GM19043 (cell line): ENCODE measurements at regions not wholly inside any gene's neighbourhood (a gene's known extent, or its start where the extent isn't known, plus 50 kb on each side); places are given as distances from the start of the nearest gene placed in this dataset.

Experiments
- ATAC-seq: cut with Tn5 transposase; IDR thresholded peaks from one replicate; pipeline ENCODE4 v1.9.1; 2021; ENCODE audit warnings: low read depth; ENCODE audit not compliant: unreplicated experiment

DNA sequence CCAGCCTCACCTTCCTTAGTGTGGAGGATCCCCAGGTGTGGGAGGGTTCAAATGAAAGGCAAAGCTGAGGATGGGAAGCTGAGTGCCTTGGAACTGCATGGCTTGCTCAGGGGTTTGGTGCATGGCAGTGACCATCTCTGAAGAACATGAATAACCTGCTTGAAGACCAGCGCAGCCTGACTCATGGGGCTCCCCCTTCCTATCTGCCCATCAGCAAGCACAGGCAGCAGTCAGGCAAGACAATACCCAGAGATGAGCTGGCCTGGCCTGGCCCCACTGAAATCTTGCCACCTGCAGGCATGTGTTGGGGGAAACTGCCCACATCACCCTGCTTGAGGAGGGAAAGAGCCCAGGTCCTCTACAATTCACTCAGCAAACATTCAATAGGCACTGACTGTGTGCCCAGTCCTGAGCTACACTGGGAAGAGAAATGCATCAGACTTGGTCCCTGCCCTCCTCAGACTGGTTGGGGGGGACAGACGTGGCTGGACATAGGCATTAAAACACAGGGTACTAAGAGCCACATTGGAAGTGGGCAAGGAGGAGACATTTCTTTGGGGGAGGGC lies 105.0 kb upstream of the ALDH1B1 start:
- no peak for ATAC-seq

DNA sequence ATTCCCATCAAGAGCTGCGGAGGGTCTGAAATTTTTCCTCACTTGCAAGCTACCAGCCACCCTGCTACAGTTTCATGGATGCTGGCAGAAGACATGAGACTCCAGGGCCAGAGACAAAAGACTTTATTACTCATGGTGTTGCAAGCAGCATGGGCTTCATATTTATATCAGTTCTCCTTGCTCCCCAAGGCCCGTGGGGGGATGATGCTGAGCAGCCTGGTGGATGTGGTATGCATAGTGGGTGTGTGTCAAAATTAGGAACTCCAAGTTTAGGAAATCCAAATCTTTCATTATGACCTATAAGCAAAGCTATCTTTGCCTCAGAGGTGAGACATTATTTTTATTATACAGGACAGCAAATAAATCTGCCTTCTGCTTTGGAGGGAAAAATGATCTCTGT lies 105.7 kb upstream of the ALDH1B1 start:
- no peak for ATAC-seq

DNA sequence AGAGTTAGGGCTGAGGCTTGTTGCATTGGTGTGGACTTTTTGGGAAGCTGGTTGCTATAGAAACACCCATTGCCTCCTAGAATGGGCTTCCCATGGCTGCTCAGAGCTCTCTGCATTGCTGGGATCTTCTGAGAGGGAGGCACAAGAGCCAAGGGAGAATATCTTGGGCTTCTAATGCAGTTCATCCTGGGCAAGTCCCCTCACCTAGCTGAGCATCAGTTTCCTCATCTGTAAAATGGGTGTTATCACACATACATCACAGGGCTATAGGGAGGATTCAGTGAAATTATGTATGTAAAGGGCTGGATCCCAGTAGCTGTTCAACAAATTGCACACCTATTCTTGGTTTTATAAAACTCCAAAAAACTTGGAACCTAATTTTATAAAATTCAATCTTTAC lies 106.1 kb upstream of the ALDH1B1 start:
- ATAC-seq, result no peak

DNA sequence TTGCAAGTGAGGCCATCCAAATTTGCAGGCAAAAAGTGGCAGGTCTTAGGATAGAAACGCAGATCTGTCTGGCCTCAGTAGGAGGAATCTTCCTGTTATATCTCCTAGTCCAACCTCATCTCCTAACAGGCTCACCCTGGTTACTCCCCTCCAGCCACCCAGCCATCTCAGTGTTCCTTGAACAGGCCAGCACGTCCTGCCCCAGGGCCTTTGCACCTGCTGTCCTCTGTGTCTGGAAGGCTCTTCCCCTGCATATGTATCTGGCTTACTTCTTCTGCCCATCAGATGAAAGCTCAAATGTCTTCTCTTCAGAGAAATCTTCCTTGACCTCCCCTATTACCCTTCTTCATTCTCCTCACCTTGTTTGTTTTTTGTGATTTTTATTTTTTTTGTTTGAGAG lies 107.3 kb upstream of the ALDH1B1 start:
- ATAC-seq, result no peak

DNA sequence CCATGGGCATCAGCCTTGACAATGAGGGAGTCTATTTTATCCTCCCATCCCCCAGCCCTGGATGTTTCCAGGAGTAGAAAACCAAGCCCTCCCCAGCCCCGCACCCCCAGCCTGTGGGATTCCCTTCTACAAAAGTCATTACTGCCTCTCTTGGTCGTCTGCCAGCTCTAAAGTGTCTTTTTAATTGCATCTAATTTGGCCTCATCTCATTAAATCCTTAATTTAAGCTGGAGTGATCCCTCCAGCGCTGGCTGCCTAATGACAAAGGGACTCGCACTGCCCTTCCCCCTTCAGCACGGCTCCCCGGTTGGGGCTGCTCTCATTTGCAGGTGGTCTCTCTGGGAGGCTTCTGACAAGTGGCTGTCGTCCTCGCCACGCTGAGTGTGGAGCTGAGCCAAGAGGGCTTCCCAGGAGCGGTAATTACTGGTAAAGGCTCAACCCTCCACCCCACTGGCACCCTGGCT lies 107.9 kb upstream of the ALDH1B1 start:
- ATAC-seq, result no peak

DNA sequence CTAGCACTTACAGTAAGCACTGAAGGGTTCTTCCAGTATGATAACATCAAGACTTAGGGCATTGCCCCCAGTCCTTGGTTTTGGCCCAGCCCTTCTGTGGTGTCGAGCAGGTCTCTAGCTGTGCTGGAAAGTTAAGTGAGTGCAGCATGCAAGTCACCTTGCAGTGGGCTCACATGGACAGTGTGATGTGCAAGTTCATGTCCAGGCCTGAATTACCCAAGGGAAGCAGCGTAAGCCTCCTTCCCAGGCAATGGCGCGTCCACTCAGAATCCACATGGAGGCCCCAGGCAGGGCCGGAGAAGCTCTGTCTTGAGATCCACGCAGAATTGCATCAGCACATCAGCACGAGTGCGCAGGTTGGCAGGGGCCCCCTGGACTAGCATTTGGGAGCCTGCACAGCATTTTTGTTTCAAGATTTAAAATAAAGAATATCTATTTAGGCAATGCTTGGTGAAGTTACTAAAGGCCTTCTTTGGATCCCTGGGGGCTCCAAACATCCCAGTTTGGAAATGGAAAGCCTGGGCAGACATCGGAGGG lies 108.4 kb upstream of the ALDH1B1 start:
- no peak for ATAC-seq

DNA sequence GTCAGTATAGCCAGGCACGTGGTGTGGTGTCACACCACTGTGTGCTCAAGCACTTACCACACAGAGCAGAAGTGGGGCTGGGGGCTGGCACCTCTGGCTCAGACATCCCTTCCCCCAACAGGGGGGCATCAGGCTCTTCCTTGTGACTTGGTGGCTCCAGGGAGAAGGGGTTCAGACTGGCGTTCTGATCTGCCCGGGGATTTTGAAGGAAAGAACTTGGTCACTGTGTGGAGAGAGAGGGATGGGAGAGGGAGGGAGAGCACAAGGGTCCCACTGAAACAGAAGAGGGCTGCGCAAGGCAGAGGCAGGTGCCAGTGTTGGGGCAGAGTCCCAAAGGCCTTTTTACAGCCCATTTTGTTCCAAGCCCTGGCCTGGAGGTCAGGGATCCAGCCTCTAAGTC lies 109.7 kb upstream of the ALDH1B1 start:
- ATAC-seq, result no peak

DNA sequence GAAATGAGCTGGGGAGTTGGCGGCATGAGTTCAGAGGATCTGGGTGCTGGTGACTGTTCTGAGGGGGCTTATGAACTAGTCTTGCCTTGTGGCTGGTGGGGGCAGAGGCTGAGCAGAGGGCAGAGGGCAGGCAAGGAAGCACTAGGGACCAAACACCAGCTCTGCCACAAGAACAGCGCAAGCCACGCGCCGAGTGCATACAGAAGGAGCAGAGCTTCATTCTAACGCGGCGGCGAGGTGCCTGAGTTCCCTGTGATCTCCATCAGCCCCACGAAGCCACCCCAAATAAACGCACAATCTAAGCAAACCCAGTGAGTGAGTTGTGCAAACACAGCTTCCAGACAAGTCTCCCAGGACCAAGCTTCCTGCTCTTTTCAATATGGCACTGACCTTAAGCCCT lies 110.6 kb upstream of the ALDH1B1 start:
- no peak for ATAC-seq

DNA sequence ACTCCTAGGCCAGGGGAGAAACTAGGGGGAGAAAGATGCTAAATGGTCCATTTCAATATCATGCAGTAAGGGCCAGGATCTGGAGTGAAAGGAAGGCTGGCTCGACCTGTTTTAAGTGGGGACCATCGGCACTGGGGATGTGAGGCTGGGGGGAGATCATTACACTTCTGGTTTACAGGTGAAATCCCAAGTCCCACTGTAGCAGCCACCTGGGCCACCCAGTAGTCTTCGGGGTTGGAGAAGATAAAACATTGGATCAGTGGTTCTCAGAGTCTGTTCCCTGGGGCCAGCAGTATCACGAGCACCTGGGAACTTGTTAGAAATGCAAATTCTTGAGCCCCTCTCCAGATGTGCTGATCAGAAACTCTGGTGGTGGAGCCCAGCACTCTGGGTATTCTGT lies 111.3 kb upstream of the ALDH1B1 start:
- no peak for ATAC-seq

DNA sequence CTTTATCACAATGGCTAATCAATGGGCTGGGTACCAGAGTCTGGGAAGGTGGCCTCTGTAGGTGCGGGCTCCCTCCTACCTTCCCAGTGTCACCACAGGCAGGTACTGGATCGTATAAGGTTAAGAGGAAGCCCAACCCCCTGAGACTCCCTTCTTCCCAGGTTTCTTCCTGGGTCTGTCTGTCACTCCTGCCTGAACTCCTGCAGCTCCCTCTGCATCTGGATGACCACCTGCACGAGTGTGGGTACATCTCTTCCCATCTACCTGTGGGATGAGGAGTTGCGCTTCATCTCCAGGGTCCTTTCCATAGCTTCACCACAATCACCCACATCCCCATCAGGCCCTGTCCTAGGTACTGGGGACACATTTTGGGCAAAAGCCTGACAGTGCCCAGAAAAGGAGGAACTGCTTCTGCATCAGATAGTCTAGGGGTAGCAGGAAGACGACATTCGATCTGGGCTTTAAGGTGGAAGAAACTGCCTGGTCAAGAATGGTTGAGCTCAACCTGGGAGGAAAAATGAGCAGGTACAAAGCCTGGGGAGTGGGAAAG lies 112.2 kb upstream of the ALDH1B1 start:
- no peak for ATAC-seq

DNA sequence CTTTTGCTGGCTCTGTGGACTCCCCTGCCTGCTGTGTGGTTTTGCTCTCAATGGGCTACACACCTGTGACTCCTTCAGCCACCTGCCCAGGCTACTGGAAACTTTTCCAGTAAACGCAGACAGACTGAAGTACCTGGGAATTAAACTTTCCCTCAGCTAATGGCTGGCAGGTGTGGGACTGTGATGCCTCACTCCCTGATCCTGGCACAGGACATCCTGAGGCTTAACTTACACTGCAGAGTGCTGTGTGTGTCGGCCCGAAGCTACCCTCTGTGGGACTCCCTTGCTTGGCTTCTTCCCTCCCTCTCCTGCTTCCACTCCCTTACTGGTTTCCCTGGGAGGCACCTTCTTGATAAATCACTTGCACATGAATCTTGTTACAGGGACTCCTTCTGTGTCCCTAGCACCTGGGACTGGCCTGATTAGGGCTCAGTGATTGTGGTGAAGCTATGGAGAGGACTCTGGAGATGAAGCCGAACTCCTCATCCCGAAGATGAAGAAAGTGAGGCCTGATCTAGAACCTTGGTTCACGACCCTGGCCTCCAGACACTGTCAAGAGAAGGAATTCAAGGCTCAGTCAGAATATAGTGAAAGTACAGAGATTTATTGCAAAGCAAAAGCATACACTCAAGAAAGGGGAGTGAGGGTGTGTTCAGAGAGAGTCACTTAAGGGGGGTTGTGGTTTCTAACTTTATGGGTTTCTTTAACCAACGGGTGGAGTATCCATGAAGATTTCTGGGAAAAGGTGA lies 113.4 kb upstream of the ALDH1B1 start:
- ATAC-seq, result no peak

DNA sequence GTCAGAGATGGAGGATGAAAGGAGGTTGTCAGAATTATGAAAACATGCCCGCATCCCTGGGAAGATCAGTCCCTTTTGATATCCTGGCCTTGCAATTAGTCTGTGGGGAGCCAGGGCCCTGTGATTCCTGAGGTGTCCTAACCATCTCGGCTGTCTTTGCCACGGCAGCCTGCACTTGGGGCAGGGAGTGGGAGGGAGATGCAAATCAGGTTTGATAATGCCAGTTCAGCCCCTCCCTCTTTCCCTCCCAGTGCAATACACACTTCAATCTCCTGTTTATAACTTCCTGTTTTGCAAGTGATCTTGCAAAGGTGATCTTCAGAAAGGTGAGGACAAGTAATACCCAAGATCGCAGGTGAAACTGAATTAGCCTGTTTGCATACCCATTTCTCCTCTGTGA lies 114.0 kb upstream of the ALDH1B1 start:
- ATAC-seq, result no peak

DNA sequence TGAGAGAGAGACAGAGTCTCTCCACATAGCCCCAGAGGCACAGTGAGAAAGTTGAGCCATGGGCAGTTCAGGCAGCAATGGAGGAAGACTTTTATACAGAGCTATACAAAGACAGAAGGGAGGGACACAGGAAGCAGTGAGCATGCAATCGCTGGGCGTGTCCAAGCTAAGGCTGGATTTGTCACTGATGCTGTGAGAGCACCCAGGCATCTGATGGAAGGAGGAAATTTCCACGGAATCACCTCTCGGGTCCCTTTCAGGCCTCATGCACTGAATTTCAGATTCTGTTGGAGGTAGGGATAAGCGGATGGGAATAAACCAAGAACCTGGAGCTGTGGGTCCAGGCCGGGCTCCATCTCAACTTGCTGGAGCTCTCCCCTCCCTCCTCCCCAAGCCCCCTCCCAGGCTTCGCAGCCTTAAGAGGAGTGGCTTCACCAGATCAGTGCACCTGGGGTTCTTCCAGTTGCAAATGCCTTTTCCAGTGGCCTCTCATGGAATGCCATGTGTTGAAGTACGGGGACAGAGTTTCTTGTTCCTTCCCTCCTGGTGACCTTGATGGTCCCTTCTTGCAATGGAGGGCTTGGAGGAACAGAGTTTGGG lies 114.8 kb upstream of the ALDH1B1 start:
- ATAC-seq, result no peak

DNA sequence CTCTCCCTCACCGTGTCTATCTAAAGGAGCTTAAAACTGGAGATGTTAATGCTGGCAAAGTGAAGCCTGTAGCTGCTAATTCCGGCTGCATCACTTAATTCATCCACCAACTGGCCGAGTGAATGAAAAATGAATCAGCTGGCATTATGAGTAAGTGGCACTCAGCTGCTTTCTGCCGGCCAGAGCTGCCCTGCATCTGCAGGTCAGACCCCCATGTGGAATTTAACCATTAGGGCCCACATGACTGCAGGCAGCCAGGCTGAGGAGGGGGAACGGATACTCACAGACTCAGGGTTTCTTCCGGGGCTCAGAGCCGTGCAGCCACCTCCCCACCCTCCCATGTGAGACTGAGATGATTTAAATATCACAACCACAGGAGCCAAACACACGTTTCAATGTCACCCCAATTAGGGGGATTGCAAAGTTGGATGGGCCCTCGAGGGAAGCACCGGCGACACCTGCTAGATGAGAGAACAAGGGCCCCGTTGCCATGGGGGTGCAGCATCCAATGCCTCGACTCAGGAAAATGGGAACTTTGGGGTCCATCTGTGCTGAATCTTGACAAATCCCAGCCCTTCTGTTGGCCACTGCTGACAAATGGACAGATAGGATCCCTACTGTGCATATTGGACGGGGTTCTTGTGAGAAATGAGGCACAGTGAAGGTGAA lies 115.6 kb upstream of the ALDH1B1 start:
- ATAC-seq, result no peak

DNA sequence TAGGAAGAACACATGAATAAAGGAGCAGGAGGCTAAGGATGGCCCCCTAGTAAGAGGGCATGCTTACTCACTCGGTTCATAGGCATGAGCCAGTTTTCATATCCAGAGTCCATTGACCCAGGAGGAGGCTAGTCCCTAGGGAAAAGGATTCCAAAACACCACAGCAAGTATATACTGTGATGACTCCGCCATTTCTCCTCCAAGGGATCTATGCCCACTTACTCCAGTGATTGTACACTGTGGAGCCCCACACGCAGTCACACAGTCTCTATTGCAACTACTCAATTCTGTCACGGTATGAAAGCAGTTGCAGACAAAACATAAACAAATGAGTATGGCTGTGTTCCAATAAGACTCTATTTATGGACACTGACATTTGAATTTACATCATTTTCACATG lies 117.7 kb upstream of the ALDH1B1 start:
- no peak for ATAC-seq

DNA sequence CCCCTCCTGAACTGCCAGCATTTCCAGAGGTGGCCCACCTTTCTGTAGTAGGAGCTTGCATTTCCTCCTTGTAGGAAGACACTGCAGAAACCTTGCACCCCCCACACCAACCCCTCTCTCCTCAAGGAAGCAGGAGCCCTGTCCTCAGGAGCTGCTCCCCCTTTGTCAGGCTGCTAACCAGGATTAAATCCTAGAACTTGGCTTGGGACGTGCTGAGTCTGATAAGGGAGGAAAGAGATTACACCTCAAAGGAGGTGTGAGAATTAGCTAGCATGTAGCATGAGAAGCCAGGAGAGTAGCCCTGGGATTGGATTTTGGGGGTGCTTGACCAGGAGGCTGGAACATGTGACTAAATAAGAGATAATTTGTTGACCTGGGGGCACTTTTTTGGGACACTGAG lies 119.8 kb upstream of the ALDH1B1 start:
- ATAC-seq, result no peak

DNA sequence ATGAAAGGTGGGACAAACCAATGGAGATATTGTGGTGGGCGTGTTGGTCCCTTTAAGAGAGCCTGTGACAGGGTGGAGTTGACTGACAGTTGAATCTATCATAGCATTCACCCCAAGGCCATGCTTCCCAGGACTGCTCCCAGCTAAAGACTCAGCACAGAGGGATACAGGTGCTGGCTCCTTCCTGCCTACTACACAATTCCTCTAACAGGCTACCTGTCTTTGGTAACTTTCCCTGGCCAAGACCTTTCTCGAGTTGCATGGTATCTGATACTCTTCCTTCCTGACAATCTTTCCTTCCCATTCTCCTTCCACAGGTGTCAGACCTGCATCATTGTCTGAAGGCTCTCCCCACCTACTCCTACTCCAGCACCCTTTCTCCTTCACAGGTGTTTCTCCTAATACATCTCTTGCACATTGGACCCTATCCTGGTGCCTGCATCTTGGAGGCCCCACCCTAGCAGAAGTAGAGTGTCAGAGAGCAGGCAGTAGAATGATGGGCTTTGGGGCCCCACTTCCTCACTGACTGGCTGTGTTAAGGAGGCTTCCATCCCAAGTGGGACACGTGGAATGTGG lies 120.7 kb upstream of the ALDH1B1 start:
- ATAC-seq, result no peak

DNA sequence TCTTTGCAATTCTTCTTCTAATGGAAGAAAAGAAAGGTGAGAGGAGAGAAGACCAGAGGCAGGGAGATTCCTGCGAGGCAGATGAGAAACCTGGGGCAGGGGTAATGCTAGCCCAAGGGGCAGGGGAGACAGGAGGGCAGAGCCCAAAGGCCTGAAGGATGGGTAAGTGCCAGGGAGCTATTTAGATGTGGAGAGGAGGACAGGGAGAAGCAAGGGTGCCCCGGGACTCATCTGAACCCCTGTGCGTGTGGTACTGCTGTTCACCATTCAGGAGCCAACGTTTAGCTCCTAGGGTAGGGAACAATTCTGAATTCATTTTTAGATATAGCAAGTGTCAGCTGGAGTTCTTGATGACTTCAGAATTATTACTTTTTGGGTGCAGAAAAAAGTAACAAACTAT lies 122.7 kb upstream of the ALDH1B1 start:
- no peak for ATAC-seq

DNA sequence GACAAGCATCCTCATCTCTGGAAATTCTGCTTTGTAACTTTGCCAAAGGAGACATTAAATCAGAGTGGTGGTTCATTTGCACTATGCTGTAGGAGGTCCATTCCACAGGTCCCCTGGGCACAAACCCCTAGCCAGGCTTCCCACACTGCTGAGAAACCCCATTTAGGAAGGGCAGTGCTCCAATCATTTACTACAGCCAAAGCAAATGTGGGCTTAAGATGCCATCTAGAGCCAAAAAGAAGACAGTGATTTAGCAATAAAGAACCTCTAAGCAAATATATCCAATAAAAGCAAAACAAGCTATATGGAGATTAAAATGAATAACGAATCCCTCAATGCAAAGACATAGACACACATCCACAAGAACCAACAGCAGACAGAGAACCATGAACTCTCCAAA lies 129.0 kb upstream of the ALDH1B1 start:
- no peak for ATAC-seq

DNA sequence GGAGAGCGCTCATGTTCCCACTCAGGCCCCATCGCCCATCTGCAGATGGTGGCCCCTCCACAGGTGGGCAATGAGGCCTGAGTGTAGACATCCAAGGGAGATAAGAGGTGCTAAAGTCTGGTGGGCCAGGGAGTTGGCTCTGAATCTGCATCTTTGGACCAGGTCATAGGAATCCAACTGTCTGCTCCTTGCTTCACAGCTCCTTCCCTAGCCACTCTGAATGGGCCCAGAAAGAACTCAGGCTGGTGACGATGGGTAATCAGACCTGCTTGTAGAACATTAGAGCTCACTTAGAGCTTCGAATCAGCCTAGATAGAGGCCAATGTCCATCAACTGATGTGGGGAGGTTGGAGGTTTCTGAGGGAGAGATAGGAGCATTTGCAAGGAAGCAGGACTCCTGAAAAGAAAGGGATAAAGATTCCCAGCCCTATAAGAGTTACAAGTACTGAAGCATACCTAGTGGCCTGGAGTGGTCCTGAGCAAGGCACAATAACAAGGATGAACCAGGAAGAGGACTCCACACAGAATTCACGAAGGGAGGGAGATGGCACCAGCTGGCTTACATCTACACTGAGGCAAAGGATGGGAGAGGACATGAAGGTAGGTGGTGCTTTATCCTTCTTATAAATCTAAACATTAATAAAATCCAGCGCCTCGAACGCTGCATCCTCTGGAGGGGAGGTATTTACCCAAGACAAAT lies 132.8 kb upstream of the ALDH1B1 start:
- ATAC-seq, result no peak
